ENCODE measurements at regions not wholly inside any gene's neighbourhood (a gene's known extent, or its start where the extent isn't known, plus 50 kb on each side); places are given as distances from the start of the nearest gene placed in this dataset.

GRCh38 chr5:124263680-124264491, 482.6 kb downstream of the ZNF608 start (continued):
- no peak for TF ChIP-seq CBX8 (IDR thresholded peaks at IDR 0.05; ENCODE audit: borderline replicate concordance, low read depth, low read length)

Measured in H1 (cell line).